GM12878 (cell line): ENCODE measurements at regions not wholly inside any gene's neighbourhood (a gene's known extent, or its start where the extent isn't known, plus 50 kb on each side); places are given as distances from the start of the nearest gene placed in this dataset.

ENCODE experiments used
- ATAC-seq: fragments of 200-7000 bp; cut with Tn5 transposase; 3 replicates; pipeline ENCODE4 v1.9.1; 2020; ENCODE audit warnings: mild to moderate bottlenecking, moderate library complexity
- BruUV-seq: library from RNA; stranded (reverse); fragments of 400-500 nt; replicated peaks from 2 replicates; lab custom pipeline; 2021; lab: Mats Ljungman, UMichigan
- CTCF ChIA-PET: fragments of 300-600 bp; sonication (Branson Sonifier 250); formaldehyde crosslinking; extraction: SDS; loops from one replicate; lab custom pipeline; 2021; ENCODE audit warnings: inconsistent platforms; lab: Yijun Ruan, JAX
- POLR2A ChIA-PET: fragments of 350-600 bp; formaldehyde crosslinking; extraction: SDS; loops from one replicate; lab custom pipeline; 2021; ENCODE audit warnings: inconsistent platforms; lab: Charles Lee
- RAD21 ChIA-PET: fragments of 300-600 bp; sonication (Branson Sonifier 250); formaldehyde crosslinking; loops from one replicate; lab custom pipeline; 2023; ENCODE audit warnings: antibody characterized with exemption; ENCODE audit not compliant: unreplicated experiment; lab: Charles Lee
- SMC1A ChIA-PET: fragments of 300-600 bp; sonication (Branson Sonifier 250); formaldehyde crosslinking; loops from one replicate; lab custom pipeline; 2023; ENCODE audit not compliant: unreplicated experiment, uncharacterized antibody; lab: Charles Lee
- DNase-seq: peaks from one replicate; pipeline ENCODE4 v3.0.0-alpha.2; 2011; ENCODE audit warnings: low read depth, low spot score
- FAIRE-seq: peaks from 3 replicates; lab custom pipeline; 2011; peaks lifted over from hg19 to GRCh38; lab: Jason Lieb, UNC
- H2AFZ ChIP-seq: 2 replicates; pipeline ENCODE4 v1.6.0; 2011; ENCODE audit warnings: low read depth, low read length, control low read depth; ENCODE audit not compliant: control insufficient read depth
- H3K27ac ChIP-seq: 2 replicates; pipeline ENCODE4 v1.5.1; 2011; ENCODE audit warnings: control low read depth; ENCODE audit not compliant: control insufficient read depth, insufficient read depth
- H3K27me3 ChIP-seq, 2 experiments: replicated peaks in 1 of 2; 2 replicates each; pipeline versions ENCODE4 v1.6.0 to v1.6.1; 2011; ENCODE audit warnings: low read length in 1 of 2; ENCODE audit not compliant: control insufficient read depth in 2 of 2, insufficient read depth in 2 of 2
- H3K36me3 ChIP-seq, 2 experiments: 2 replicates each; pipeline ENCODE4 v1.5.1; 2011; ENCODE audit warnings: low read length in 1 of 2; ENCODE audit not compliant: control insufficient read depth in 2 of 2, insufficient read depth in 2 of 2
- H3K4me1 ChIP-seq: 2 replicates; pipeline ENCODE4 v1.6.1; 2011; ENCODE audit warnings: mild to moderate bottlenecking, low read length, moderate library complexity, mixed read lengths; ENCODE audit not compliant: control insufficient read depth, insufficient read depth
- H3K4me2 ChIP-seq: 2 replicates; pipeline ENCODE4 v1.6.0; 2011; ENCODE audit warnings: control low read depth; ENCODE audit not compliant: control insufficient read depth, insufficient read depth
- H3K4me3 ChIP-seq: fragments of 200-600 bp; sonication (generic); 2 replicates; pipeline ENCODE4 v1.5.1; 2016
- H3K79me2 ChIP-seq: 2 replicates; pipeline ENCODE4 v1.6.0; 2011; ENCODE audit warnings: low read length; ENCODE audit not compliant: control insufficient read depth, insufficient read depth
- H3K9ac ChIP-seq: 2 replicates; pipeline ENCODE4 v1.8.0; 2011; ENCODE audit warnings: low read length, control low read depth, mixed read lengths; ENCODE audit not compliant: control insufficient read depth, insufficient read depth
- H3K9me3 ChIP-seq: replicated peaks from 3 replicates; pipeline ENCODE4 v1.5.1; 2011; ENCODE audit warnings: mild to moderate bottlenecking, low read length; ENCODE audit not compliant: control insufficient read depth, insufficient read depth
- H4K20me1 ChIP-seq: 2 replicates; pipeline ENCODE4 v1.6.0; 2011; ENCODE audit not compliant: control insufficient read depth, insufficient read depth
- BCL11A ChIP-seq: IDR thresholded peaks from 2 replicates; pipeline ENCODE4 v1.6.1; 2011; ENCODE audit warnings: low read depth, low read length
- ESRRA ChIP-seq: IDR thresholded peaks from 2 replicates; pipeline ENCODE4 v1.6.1; 2012; ENCODE audit warnings: mild to moderate bottlenecking, low read length, improper control_type of control experiment
- FOXM1 ChIP-seq: IDR thresholded peaks from 2 replicates; pipeline ENCODE4 v1.6.1; 2012; ENCODE audit warnings: low read depth, mild to moderate bottlenecking, inconsistent platforms, low read length, moderate library complexity
- NR2C2 ChIP-seq: IDR thresholded peaks from 2 replicates; pipeline ENCODE4 v1.6.1; 2011; ENCODE audit warnings: borderline replicate concordance, low read depth; ENCODE audit not compliant: control insufficient read depth, insufficient read length
- RAD51 ChIP-seq: fragments of 450-650 bp; IDR thresholded peaks from 2 replicates; pipeline ENCODE4 v1.6.1; 2016; ENCODE audit warnings: moderate library complexity, mild to moderate bottlenecking, inconsistent platforms
- SPI1 ChIP-seq: IDR thresholded peaks from 2 replicates; pipeline ENCODE4 v1.6.1; 2011; ENCODE audit warnings: low read depth, mild to moderate bottlenecking, low read length, moderate library complexity, borderline replicate concordance; ENCODE audit not compliant: insufficient read depth
- SUZ12 ChIP-seq: fragments of 200-600 bp; sonication (generic); IDR thresholded peaks from one replicate; pipeline ENCODE4 v1.6.1; 2018; ENCODE audit warnings: antibody characterized with exemption, mild to moderate bottlenecking; ENCODE audit not compliant: unreplicated experiment
- ZNF384 ChIP-seq: IDR thresholded peaks from 2 replicates; pipeline ENCODE4 v1.6.1; 2012; ENCODE audit warnings: low read depth, mild to moderate bottlenecking, low read length, improper control_type of control experiment, borderline replicate concordance
- ZNF622 ChIP-seq: fragments of 450-650 bp; IDR thresholded peaks from 2 replicates; pipeline ENCODE4 v1.6.1; 2017; ENCODE audit warnings: mild to moderate bottlenecking, inconsistent platforms
- ZSCAN29 ChIP-seq: fragments of 450-650 bp; IDR thresholded peaks from 2 replicates; pipeline ENCODE4 v1.6.1; 2017; ENCODE audit warnings: mild to moderate bottlenecking, moderate library complexity
- WGBS: methylation state at CpG from one replicate; pipeline ENCODE4 v1.1.6; 2016; ENCODE audit warnings: low lambda C conversion rate; ENCODE audit not compliant: insufficient replicate concordance, insufficient coverage; ENCODE audit errors: missing lambda C conversion rate; 5-methylcytosine and 5-hydroxymethylcytosine counted together
- in situ Hi-C: fragments of 300-500 bp; cut with MboI; formaldehyde crosslinking; loops from 9 replicates; pipeline ENCODE4 v1.14.3; 2018; ENCODE audit warnings: mixed read lengths
- intact Hi-C: fragments of 100-400 bp; cut with micrococcal nuclease; formaldehyde crosslinking; loops from one replicate; pipeline ENCODE4 v1.14.2; 2022; ENCODE audit not compliant: unreplicated experiment
- TF ChIP-seq, protein P1 (sequence below): fragments of 450-650 bp; formaldehyde crosslinking; IDR thresholded peaks from 2 replicates; pipeline ENCODE4 v1.5.0; 2022; ENCODE audit warnings: mild to moderate bottlenecking, missing genetic modification characterization
- TF ChIP-seq, protein P2 (sequence below): fragments of 450-650 bp; IDR thresholded peaks from 2 replicates; pipeline ENCODE4 v1.6.1; 2018; ENCODE audit warnings: borderline replicate concordance, mild to moderate bottlenecking; ENCODE audit not compliant: partially characterized antibody

DNA sequence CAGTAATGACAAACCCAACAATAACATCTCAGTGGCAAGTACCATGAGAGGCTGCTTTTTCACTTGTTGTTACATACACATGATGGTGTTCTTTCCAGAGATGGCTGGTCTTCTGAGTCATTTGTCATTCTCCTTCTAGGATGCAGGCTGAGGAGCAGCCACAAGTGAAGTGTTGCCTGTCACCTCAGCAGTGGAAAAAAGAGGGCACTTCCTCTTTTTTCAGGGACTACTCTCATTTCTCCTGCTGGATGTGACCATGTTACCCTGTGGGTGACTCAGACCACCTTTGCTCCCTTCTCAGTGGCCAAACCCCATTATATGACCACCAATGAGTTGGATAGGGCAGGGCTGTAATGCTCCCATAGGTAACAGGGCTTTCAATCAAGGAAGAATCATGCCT lies 587.0 kb upstream of the ADAMTS16 start:
- ATAC-seq (no peak), FAIRE-seq (no peak), DNase-seq (no peak)
- ChIA-PET CTCF (no interaction called here), POLR2A (no interaction called here), RAD21 (no interaction called here), SMC1A (no interaction called here)
- Histone ChIP-seq H3K4me3 (no peak overlapping the region), H3K27me3 (no peaks in the 10 kb centered on the region), H4K20me1 (no peaks in the 10 kb centered on the region), H2AFZ (no peak overlapping the region), H3K36me3 (no peaks in the 10 kb centered on the region), H3K79me2 (no peaks in the 10 kb centered on the region), H3K4me2 (no peak overlapping the region), H3K9me3 (no peaks in the 10 kb centered on the region; the same call in 2 of the 3 replicates), H3K9ac (no peak overlapping the region), H3K4me1 (no peaks in the 10 kb centered on the region), H3K27ac (no peak overlapping the region)
- BruUV-seq = no TSS peak
- intact Hi-C loops (no loop called here), in situ Hi-C loops (no loop called here)
- peak; percentile 38; the same call in 1 of the 2 replicates for TF ChIP-seq SPI1
- TF ChIP-seq, protein P1, sequence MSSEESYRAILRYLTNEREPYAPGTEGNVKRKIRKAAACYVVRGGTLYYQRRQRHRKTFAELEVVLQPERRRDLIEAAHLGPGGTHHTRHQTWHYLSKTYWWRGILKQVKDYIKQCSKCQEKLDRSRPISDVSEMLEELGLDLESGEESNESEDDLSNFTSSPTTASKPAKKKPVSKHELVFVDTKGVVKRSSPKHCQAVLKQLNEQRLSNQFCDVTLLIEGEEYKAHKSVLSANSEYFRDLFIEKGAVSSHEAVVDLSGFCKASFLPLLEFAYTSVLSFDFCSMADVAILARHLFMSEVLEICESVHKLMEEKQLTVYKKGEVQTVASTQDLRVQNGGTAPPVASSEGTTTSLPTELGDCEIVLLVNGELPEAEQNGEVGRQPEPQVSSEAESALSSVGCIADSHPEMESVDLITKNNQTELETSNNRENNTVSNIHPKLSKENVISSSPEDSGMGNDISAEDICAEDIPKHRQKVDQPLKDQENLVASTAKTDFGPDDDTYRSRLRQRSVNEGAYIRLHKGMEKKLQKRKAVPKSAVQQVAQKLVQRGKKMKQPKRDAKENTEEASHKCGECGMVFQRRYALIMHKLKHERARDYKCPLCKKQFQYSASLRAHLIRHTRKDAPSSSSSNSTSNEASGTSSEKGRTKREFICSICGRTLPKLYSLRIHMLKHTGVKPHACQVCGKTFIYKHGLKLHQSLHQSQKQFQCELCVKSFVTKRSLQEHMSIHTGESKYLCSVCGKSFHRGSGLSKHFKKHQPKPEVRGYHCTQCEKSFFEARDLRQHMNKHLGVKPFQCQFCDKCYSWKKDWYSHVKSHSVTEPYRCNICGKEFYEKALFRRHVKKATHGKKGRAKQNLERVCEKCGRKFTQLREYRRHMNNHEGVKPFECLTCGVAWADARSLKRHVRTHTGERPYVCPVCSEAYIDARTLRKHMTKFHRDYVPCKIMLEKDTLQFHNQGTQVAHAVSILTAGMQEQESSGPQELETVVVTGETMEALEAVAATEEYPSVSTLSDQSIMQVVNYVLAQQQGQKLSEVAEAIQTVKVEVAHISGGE (CRISPR knock-in tag) = no peak

DNA sequence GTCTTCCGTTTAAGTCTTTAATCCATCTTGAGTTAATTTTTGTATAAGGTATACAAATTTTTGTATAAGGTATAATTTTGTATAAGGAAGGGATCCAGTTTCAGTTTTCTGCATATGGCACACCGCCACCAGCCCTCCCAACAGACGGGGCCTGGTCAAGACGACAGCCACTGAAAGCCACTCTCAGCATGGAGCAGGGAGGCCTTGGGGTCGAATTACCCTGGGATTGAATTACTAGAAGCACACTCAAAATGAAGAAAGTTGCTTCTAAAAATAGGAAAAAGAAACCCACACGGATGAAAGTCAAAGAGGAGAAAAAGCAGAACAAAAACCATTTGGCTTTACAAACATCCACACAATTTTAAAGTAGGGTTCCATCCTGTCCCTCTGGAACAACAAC lies 586.2 kb upstream of the ADAMTS16 start:
- no peak for ATAC-seq
- no peak overlapping the region for H3K9ac ChIP-seq
- in situ Hi-C loops (no loop called here), intact Hi-C loops (no loop called here)
- no peak overlapping the region for H3K4me3 ChIP-seq
- H3K27me3 ChIP-seq = no peaks in the 10 kb centered on the region
- no peak for DNase-seq
- CTCF ChIA-PET = no interaction called here
- RAD21 ChIA-PET = no interaction called here
- no peak overlapping the region for H3K27ac ChIP-seq
- 9% methylated on average over 6 of the region's 6 CpGs for WGBS
- H3K4me2 ChIP-seq = no peak overlapping the region
- H4K20me1 ChIP-seq = no peaks in the 10 kb centered on the region
- no peaks in the 10 kb centered on the region; the same call in 2 of the 3 replicates for H3K9me3 ChIP-seq
- POLR2A ChIA-PET = no interaction called here
- no peaks in the 10 kb centered on the region for H3K79me2 ChIP-seq
- no peak overlapping the region for H2AFZ ChIP-seq
- no TSS peak for BruUV-seq
- no peaks in the 10 kb centered on the region for H3K4me1 ChIP-seq
- FAIRE-seq = no peak
- H3K36me3 ChIP-seq = no peaks in the 10 kb centered on the region
- SMC1A ChIA-PET = no interaction called here
- no peak for TF ChIP-seq ESRRA
- TF ChIP-seq, protein P2, sequence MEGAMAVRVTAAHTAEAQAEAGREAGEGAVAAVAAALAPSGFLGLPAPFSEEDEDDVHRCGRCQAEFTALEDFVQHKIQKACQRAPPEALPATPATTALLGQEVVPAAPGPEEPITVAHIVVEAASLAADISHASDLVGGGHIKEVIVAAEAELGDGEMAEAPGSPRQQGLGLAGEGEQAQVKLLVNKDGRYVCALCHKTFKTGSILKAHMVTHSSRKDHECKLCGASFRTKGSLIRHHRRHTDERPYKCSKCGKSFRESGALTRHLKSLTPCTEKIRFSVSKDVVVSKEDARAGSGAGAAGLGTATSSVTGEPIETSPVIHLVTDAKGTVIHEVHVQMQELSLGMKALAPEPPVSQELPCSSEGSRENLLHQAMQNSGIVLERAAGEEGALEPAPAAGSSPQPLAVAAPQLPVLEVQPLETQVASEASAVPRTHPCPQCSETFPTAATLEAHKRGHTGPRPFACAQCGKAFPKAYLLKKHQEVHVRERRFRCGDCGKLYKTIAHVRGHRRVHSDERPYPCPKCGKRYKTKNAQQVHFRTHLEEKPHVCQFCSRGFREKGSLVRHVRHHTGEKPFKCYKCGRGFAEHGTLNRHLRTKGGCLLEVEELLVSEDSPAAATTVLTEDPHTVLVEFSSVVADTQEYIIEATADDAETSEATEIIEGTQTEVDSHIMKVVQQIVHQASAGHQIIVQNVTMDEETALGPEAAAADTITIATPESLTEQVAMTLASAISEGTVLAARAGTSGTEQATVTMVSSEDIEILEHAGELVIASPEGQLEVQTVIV = no peak
- no peak for TF ChIP-seq NR2C2
- no peak for TF ChIP-seq BCL11A
- no peak for TF ChIP-seq ZSCAN29
- no peak for TF ChIP-seq FOXM1
- TF ChIP-seq RAD51 = no peak
- no peak for TF ChIP-seq ZNF622
- no peak for TF ChIP-seq SPI1
- TF ChIP-seq ZNF384 = no peak
- no peak for TF ChIP-seq SUZ12
